ENCODE measurements at regions not wholly inside any gene's neighbourhood (a gene's known extent, or its start where the extent isn't known, plus 50 kb on each side); places are given as distances from the start of the nearest gene placed in this dataset.

DNA sequence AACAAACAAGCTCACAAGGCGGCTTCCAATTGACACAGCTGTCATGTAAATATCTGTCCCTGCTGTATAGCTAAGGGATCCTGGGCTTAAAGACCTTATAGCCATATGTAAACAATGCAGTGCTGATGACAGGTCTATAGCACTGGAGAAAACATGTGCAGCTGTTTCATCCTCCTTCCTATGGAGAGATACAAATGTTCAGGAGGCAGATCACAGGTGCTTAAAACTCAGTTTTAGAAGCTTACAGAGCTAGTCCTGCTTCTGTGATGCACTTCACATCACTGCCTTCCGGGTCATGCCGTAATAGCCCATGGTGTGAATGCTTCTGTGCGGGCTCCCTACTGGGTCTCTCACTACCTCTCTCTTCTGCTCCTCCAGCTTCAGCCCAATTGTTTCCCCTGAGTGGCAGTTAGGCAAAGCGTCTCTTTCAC lies 262.4 kb upstream of the CHST9 start:
- Histone ChIP-seq H3K4me1 (ENCODE audit: control insufficient read depth in 1 of 2, insufficient read depth in 1 of 2, low read depth in 1 of 2, low read length in 1 of 2) (no peaks in the 10 kb centered on the region), H3K36me3 (no peaks in the 10 kb centered on the region), H3K27me3 (no peaks in the 10 kb centered on the region), H3K27ac (no peak overlapping the region), H3K9me3 (no peaks in the 10 kb centered on the region), H3K4me3 (ENCODE audit: low read depth in 1 of 2, low read length in 1 of 2) (no peak overlapping the region)
- TF ChIP-seq CTCF (IDR thresholded peaks at IDR 0.05) = no peak

DNA sequence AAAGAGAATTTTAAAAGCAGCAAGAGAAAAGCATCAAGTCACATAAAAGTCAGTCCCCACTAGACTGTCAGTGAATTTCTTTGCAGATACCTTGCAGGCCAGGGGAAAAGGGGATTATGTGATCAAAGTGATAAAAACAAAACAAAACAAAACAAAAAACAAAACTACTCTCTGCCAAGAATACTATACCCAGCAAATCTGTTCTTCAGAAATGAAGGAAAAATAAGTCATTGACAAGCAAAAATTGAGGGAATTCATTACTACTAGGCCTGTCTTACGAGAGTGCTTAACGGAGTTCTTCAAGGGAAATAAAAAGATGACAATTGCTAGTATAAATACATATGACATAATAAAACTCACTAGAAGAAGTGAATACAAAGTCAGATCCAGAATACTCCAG lies 245.5 kb upstream of the CHST9 start:
- Histone ChIP-seq H3K27me3 (no peaks in the 10 kb centered on the region), H3K36me3 (no peaks in the 10 kb centered on the region), H3K4me3 (ENCODE audit: low read depth in 1 of 2, low read length in 1 of 2) (no peak overlapping the region), H3K27ac (no peak overlapping the region), H3K9me3 (no peaks in the 10 kb centered on the region), H3K4me1 (ENCODE audit: control insufficient read depth in 1 of 2, insufficient read depth in 1 of 2, low read depth in 1 of 2, low read length in 1 of 2) (no peaks in the 10 kb centered on the region)
- no peak for TF ChIP-seq CTCF (IDR thresholded peaks at IDR 0.05)

GRCh38 chr18:27428716-27429475 lies 243.8 kb upstream of the CHST9 start:
- TF ChIP-seq CTCF (IDR thresholded peaks at IDR 0.05) = no peak
- Histone ChIP-seq H3K4me1 (ENCODE audit: control insufficient read depth in 1 of 2, insufficient read depth in 1 of 2, low read depth in 1 of 2, low read length in 1 of 2) (no peaks in the 10 kb centered on the region), H3K9me3 (no peaks in the 10 kb centered on the region), H3K4me3 (ENCODE audit: low read depth in 1 of 2, low read length in 1 of 2) (no peak overlapping the region), H3K36me3 (no peaks in the 10 kb centered on the region), H3K27ac (no peak overlapping the region), H3K27me3 (no peaks in the 10 kb centered on the region)

DNA sequence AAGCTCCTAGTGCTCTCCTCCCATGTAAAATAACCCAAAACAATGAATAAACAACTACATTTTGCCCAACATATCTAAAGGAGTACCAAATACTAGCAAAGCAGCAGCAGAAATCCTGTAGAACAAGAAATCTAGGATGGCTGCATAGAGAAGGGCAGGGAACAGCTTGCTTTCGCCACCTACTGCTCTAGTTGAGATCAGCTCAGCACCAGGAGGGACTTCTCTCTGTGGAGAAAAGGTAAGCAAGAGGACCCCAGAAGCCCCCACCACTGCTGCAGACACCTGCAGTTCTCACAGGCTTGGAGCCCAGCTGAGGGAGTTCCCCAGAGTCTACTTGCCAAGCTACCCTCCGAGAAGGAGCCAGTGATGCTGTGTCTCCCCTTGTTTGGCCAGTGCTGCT lies 243.0 kb upstream of the CHST9 start:
- no peaks in the 10 kb centered on the region for H3K36me3 ChIP-seq
- H3K4me3 ChIP-seq (ENCODE audit: low read depth in 1 of 2, low read length in 1 of 2) = no peak overlapping the region
- no peaks in the 10 kb centered on the region for H3K9me3 ChIP-seq
- TF ChIP-seq CTCF (IDR thresholded peaks at IDR 0.05) = no peak
- no peak overlapping the region for H3K27ac ChIP-seq
- H3K27me3 ChIP-seq = no peaks in the 10 kb centered on the region
- no peaks in the 10 kb centered on the region for H3K4me1 ChIP-seq (ENCODE audit: control insufficient read depth in 1 of 2, insufficient read depth in 1 of 2, low read depth in 1 of 2, low read length in 1 of 2)

DNA sequence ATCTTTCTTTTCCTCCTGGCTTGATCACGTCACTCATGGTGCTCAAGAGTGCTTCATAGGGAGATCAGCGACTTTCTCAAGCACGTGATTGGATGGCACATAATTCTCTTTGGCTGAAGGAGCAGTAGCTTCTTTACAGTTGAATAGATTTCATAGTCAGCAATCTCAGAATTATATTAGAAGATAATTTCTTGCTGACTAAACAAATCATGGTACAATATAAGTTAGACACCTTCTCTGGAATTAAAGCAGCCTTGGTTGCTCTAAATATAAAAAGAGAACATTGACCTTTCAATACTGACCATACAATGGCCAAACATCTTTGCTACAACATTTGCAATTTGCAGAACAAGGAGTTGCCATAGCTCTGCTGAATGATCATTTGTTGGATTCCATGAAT lies 238.5 kb upstream of the CHST9 start:
- Histone ChIP-seq H3K4me3 (ENCODE audit: low read depth in 1 of 2, low read length in 1 of 2) (no peak overlapping the region), H3K36me3 (no peaks in the 10 kb centered on the region), H3K27ac (no peak overlapping the region), H3K27me3 (no peaks in the 10 kb centered on the region), H3K4me1 (ENCODE audit: control insufficient read depth in 1 of 2, insufficient read depth in 1 of 2, low read depth in 1 of 2, low read length in 1 of 2) (no peaks in the 10 kb centered on the region), H3K9me3 (no peaks in the 10 kb centered on the region)
- TF ChIP-seq CTCF (IDR thresholded peaks at IDR 0.05) = no peak
